ENCODE measurements at regions not wholly inside any gene's neighbourhood (a gene's known extent, or its start where the extent isn't known, plus 50 kb on each side); places are given as distances from the start of the nearest gene placed in this dataset.

DNA sequence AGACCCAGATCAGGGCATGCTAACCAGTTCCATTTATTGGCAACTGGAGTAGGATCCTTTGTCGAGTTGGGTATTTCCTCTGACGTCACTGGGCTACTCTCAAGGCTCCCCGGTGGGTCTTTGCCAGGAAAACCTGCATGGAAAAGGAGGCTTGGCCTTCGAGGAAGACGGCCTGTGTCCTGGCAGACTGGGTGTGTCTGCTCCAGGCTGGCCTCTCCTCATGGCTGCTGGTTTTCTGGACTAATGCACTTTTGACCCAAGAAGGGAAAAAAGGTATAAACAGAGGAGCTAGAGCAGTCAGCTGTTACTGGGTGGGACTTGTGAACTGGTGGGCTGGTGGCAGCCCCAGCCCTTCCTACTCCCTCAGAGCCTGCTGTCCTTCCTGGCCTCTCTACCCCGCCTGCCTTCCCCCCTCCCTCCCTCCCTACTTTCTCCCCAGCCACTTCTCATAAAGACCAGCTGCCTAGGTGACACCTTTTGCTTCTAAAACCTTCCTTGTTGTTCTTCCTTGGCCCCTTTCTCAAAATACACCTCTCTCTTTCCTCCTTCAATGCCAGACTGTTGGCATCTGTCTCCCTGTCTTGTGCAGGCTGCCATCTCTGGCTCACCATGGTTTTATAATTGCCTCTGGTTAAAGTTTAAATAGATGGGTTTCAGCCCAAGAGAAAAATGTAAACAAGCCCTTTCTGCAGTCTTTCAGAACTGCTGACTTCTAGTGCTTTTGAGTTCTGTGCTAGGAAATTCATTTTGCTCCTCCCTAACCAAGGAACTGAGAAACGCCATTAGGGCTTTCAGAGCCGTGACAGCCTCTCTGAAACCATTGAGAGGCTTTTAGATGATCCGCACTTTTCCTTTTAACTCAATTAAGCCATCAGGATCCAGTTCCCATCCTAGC lies 101.8 kb upstream of the MKLN1 start:
- DNase-seq (ENCODE audit: low spot score): peak; percentile 46

DNA sequence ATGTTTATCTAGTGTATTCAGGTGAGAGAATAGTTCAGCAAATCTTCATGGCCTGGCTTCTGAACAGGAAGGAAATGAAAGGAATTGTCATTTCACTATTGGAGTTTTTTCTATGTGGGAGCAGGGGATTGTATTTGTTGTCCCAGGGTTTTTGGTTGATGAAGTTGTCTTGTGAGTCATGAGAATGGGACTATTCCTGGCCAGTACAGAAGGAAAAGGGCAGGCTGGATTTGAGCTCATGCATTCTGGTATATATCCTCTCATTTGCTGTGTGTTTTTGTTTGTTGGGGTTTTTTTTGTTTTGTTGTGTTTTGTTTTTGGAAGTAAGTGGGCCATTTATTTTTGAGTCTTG lies 101.2 kb upstream of the MKLN1 start:
- no peak for DNase-seq (ENCODE audit: low spot score)

DNA sequence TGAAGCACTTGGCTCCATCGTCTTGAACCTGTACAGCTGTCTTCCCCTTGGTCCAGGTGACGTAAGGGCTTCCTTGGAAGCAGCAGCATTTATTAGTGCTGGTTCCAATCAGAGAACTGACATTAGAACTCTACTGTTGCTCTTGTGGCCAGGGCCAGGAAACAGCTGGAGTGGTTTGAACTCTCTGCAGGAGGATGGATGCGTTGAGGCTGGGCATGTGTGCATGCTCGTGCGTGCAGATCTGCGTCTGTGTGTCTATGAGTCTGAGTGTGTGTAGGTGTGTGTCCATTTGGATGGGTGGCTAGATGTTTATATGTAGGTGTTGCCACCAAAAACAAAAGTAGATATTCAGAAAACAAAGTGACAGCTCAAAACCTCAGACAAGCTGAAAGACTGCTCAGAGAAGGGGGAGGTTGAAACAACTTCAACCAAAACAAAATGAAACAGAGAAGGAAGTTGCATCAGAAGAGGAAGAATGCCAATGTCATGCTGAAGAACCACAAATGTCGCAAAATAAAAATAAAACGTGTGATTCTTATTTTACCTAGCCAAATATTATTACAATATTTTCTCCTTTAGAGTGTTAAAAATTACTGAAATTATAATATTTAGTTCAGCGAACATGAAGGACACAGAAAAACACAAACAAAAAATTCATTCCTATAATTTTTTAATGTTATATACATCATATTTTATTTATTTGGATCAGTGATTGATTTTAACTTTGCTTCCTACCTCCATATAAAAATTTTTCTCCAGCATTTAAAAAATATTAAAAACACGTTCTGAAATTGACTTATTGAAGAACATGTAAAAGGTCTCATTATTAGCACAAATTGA lies 96.1 kb upstream of the MKLN1 start:
- peak; percentile 39 for DNase-seq (ENCODE audit: low spot score)

DNA sequence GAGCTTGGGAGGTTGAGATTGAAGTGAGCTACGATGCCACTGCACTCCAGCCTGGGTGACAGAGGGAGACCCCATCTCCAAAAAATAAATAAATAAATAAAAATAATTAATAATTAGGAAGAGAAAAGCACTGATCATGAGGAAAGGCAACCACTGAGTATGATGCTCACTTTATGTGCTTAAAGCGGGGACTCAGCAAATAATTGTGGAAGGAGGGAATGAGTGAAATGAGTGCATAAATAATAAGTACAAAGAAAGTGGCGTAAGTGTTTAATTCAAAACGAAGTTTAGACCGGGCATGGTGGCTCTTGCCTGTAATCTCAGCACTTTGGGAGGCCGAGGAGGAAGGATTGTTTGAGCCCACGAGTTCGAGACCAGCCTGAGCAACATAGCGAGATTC lies 94.9 kb upstream of the MKLN1 start:
- no peak for DNase-seq (ENCODE audit: low spot score)

GRCh38 chr7:131233193-131233592 lies 94.5 kb upstream of the MKLN1 start:
- no peak for DNase-seq (ENCODE audit: low spot score)

DNA sequence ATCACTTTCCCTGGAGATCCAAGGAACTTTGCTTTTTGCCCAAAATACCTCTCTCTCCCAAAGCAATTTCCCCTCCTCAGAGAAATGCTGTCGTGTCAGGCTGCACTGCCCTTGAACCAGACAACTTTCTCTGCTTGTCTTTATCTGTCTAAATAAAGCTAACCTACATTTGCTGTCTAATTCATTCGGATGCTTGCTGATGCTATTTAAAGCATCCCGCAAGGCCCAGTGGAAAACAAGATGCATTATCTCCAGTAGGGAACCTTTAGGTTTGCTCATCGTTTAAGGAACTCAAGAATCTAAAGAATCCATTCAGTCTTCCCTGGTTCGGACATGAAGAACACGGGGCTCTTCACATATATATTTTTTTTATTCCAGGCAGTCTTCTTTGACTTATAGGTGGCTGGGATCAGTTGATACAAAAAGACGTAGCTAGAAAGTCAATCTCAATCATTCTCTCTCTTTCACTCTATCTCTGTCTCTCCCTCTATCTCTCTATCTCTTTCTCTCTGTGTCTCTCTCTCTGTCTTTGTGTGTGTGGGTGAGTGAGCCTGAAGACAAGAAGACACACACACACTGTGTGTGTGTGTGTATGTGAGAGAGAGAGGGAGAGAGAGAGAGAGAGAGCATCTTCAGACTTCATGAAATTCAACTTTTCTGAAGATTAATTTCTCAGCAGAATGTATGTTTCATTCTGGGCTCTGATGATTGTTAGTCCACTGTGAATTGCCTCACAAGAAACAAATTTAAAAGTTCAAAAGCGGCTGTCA lies 92.8 kb upstream of the MKLN1 start:
- no peak for DNase-seq (ENCODE audit: low spot score)

- peak; percentile 95 for DNase-seq (ENCODE audit: low spot score)
Observed at GRCh38 chr7:131235489-131236317, 92.0 kb upstream of the MKLN1 start.

DNA sequence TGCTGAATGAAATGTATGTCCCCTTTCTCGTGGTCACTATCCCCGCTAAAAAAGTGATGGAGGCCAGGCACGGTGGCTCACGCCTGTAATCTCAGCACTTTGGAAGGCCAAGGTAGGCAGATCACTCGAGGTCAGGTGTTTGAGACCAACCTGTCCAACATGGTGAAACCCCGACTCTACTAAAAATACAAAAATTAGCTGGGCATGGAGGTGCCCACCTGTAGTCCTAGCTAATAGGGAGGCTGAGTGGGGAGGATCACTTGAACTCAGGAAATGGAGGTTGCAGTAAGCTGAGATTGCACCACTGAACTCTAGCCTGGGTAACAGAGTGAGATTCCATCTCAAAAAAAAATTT lies 91.4 kb upstream of the MKLN1 start:
- no peak for DNase-seq (ENCODE audit: low spot score)

DNA sequence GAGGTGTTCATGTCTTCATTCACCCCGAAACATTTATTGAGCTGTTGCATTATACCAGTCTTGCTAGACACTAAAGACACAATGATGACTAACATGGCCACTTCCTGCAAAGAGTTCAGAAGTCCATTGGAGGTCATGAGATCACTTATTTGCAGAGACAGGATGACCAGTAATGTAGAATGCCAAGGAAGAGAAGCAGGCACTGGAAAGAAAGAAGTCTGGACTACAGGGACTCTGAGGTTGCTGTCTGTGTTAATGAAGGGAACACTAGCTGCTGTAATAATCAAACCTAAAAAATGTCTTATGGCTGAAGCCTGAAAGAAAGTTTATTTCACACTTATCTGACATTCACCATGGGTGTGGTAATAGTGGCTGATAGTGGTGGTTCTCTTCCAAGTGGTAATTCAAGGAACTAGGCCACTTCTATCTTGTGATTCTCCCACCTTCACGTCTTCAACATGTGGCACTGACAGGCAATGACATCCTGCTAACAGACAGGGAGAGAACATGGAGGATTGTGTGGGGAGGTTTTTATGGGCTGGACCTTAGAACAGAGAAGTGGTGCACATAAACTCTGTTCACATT lies 89.2 kb upstream of the MKLN1 start:
- DNase-seq (ENCODE audit: low spot score): peak; percentile 73

- no peak for DNase-seq (ENCODE audit: low spot score)
Observed at GRCh38 chr7:131241386-131241785, 86.3 kb upstream of the MKLN1 start.

- no peak for DNase-seq (ENCODE audit: low spot score)
Observed at GRCh38 chr7:131242123-131242650, 85.5 kb upstream of the MKLN1 start.

DNA sequence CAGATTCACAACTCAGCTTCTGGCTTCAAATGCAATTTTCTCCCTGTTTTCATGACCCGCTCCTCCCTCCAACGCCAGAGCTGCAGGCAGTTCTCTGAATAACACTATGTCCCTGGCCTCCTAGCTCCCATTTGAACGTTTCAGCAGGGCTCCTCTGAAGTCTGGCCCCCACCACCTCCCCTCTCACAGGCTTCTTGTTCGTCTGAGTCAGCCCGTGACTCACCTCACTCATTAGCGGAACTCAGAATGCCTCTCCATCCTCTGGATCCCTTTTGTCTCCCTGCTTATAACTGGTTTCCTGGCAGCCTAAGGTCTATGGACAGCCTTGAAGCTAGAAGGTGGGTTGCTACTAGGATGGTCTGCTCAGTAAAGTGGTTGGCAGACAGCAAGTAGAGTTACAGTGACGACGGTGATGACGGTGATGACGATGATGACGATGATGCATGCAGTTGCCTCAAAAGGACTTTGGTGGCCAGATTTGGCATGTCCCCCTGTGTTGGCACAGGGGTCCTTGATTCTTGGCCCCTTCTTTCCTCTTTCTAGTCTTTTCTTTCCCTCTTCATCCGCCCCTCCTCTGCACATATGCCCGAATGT lies 83.3 kb upstream of the MKLN1 start:
- peak; percentile 90 for DNase-seq (ENCODE audit: low spot score)

DNA sequence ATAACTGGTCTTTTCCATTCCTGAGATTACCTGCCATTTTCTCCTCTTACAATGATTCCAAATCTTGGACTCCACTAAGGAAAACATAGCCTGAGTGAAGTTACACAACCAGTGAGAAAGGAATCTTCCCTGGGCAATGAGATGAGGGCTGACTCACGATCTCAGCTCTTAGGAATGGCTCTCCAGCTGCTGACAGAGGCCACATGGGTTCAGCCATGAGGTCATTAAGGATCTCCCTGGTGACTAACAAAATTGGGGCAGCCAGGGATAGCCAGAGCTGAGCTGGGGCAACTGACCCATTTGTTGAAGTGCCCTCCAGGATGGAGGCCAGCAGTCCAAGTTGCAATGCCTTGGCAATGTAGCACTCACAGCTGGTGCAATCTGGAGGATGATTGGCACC lies 78.7 kb upstream of the MKLN1 start:
- DNase-seq (ENCODE audit: low spot score): peak; percentile 96

DNA sequence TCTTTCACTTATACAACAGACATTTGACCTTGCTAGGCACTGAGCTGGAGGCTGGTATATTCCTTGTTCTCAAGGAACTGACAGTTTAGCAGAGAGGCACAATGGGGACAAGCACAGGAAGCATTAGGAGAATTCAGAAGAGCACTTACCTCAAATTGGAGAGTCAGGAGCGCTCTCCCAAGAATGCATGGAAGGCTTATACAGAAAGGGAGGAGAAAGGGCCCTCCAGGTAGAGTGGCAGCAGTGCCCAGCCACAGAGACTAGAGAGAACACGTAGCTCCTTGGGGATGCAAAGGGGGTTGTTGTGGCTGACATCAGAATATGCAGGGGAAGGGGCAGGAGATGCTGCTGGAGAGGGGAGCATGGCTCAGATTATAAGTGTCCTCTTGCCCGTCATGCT lies 78.2 kb upstream of the MKLN1 start:
- no peak for DNase-seq (ENCODE audit: low spot score)

- DNase-seq (ENCODE audit: low spot score): no peak
Observed at GRCh38 chr7:131250331-131250730, 77.3 kb upstream of the MKLN1 start.

DNA sequence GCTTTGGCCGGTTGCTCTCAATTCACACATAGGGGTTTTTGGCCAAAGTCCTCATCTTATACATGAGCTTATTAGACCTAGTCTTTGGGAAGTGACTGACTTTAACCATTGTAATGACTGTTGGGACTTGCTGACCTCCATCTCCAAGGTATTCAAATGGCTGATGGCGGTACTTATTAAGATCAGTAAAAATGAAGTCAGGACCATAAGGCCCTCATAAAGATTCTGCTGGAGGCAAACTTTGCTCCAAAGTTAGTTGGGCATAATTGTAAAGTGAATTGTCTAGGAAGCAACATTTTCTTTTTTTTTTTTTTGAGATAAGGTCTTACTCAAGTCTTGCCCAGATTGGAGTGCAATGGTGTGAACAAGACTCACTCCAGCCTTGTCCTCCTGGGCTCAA lies 76.3 kb upstream of the MKLN1 start:
- DNase-seq (ENCODE audit: low spot score): no peak

DNA sequence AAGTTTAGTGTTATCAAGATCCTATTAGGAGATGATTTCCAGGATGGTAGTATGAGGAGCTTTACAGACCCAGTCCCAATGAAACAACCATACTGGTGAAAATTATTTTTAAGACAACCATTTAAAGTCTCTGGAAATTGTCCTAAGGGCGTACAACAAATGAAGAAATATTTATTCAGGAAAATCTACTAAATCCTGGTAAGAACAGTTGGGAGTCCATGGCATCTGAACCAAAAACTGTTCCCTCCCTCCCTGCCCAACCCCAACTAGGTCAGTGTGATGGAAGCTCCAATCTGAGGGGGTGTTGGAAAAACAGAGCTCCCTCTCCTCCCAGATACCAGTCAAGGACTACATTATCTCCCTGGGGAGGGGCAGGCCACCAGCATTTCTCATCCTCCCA lies 74.7 kb upstream of the MKLN1 start:
- DNase-seq (ENCODE audit: low spot score): no peak

GRCh38 chr7:131254211-131254610 lies 73.5 kb upstream of the MKLN1 start:
- no peak for DNase-seq (ENCODE audit: low spot score)

DNA sequence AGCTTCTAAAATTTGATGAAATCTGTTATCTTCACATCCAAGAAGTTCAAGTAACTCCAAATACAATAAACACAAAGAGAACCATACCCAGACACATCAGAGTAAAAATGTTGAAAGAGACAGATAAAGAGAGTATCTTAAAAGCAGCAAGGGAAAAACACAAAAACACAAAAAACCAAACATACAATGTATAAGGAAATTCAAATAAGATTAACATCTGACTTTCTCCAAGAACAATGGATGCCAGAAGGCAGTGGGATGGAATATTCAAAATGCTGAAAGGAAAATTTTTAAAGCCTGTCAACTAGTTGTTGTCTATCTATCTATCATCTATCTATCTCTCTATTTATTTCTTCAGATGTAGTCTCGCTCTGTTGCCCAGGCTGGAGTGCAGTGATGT lies 72.4 kb upstream of the MKLN1 start:
- no peak for DNase-seq (ENCODE audit: low spot score)

DNA sequence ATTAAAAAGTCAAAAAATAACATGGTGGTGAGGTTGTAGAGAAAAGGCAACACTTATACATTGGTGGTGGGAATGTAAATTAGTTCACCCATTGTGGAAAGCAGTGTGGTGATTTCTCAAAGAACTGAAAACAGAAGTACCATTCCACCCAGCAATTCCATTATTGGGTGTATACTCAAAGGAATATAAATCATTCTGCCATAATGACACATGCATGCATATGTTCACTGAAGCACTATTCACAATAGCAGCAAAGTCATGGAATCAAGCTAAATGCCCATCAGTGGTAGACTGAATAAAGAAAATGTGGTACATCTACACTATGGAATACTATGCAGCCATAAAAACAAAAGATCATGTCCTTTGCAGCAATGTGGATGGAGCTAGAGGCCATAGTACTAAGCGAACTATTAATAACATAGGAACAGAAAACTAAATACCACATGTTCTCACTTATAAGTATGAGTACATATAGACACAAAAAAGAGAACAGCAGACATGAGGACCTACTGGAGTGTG lies 66.1 kb upstream of the MKLN1 start:
- DNase-seq (ENCODE audit: low spot score): no peak

Measured in AG08395 (cell line).